RWPE2 (cell line): ENCODE measurements at regions not wholly inside any gene's neighbourhood (a gene's known extent, or its start where the extent isn't known, plus 50 kb on each side); places are given as distances from the start of the nearest gene placed in this dataset.

ENCODE experiments used
- ATAC-seq: fragments of 200-7000 bp; cut with Tn5 transposase; 3 replicates; pipeline ENCODE4 v1.9.1; 2021; ENCODE audit warnings: low read depth
- DNase-seq: peaks from one replicate; pipeline ENCODE4 v3.0.0-alpha.2; 2020; ENCODE audit warnings: low spot score
- H3K27ac ChIP-seq: fragments of 450-650 bp; 2 replicates; pipeline ENCODE4 v1.5.1; 2017; ENCODE audit warnings: mild to moderate bottlenecking; ENCODE audit not compliant: poor library complexity, severe bottlenecking
- H3K27me3 ChIP-seq: fragments of 250-450 bp; sonication (Bioruptor Pico); 2 replicates; pipeline ENCODE4 v1.5.1; 2021; ENCODE audit warnings: mild to moderate bottlenecking, moderate library complexity; ENCODE audit not compliant: insufficient read depth, poor library complexity, severe bottlenecking
- H3K36me3 ChIP-seq: fragments of 250-450 bp; sonication (Bioruptor Pico); 2 replicates; pipeline ENCODE4 v1.5.1; 2020; ENCODE audit warnings: low read depth, mild to moderate bottlenecking, moderate library complexity
- H3K4me1 ChIP-seq: fragments of 250-450 bp; sonication (Bioruptor Pico); 2 replicates; pipeline ENCODE4 v1.5.1; 2021; ENCODE audit warnings: mild to moderate bottlenecking, moderate library complexity; ENCODE audit not compliant: insufficient read depth, poor library complexity, severe bottlenecking
- H3K4me3 ChIP-seq: fragments of 250-450 bp; sonication (Bioruptor Pico); 2 replicates; pipeline ENCODE4 v1.5.1; 2021; ENCODE audit warnings: mild to moderate bottlenecking, moderate library complexity; ENCODE audit not compliant: severe bottlenecking
- H3K9me3 ChIP-seq: fragments of 250-450 bp; sonication (Bioruptor Pico); 2 replicates; pipeline ENCODE4 v1.5.1; 2021; ENCODE audit warnings: mild to moderate bottlenecking, moderate library complexity; ENCODE audit not compliant: severe bottlenecking
- TF ChIP-seq, protein P1 (sequence below): fragments of 450-650 bp; IDR thresholded peaks from one replicate; pipeline ENCODE4 v1.5.1; 2017; ENCODE audit warnings: mild to moderate bottlenecking, moderate library complexity; ENCODE audit not compliant: poor library complexity, severe bottlenecking

DNA sequence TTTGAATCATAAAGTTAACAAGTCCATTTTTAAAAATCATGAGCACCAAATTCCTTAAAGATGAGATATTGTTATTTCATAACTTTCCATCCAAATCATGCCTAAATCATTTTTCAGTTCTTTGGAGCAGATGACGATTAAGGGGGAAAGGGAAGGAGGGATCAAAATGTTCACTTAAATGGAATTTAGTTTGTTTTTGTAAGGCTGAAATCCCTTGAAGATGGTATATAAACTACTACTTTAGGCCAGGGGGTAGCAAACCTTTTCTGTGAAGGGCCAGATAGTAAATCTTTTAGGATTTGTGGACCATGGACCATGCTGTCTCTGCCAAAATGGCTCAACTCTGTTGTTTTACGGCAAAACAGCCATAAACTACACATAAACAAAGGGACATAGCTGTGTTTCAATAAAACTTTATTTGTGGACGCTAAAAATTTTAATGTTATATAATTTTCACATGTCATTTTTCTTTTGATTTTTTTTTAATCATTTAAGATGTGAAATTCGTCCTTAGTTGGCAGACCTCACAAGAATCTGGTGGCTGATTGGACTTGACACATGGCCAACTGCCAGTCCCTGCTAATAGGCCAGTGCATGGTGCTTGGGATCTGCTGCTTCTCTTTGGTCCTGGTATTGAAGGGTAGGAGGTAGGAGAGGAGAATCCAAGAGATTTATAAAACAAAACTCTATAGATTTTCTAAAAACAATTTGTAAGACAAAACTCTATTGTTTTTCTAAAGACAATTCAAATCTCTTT lies 52.0 kb upstream of the RTN4 start:
- TF ChIP-seq, protein P1, sequence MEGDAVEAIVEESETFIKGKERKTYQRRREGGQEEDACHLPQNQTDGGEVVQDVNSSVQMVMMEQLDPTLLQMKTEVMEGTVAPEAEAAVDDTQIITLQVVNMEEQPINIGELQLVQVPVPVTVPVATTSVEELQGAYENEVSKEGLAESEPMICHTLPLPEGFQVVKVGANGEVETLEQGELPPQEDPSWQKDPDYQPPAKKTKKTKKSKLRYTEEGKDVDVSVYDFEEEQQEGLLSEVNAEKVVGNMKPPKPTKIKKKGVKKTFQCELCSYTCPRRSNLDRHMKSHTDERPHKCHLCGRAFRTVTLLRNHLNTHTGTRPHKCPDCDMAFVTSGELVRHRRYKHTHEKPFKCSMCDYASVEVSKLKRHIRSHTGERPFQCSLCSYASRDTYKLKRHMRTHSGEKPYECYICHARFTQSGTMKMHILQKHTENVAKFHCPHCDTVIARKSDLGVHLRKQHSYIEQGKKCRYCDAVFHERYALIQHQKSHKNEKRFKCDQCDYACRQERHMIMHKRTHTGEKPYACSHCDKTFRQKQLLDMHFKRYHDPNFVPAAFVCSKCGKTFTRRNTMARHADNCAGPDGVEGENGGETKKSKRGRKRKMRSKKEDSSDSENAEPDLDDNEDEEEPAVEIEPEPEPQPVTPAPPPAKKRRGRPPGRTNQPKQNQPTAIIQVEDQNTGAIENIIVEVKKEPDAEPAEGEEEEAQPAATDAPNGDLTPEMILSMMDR: no peak
- Histone ChIP-seq H3K36me3 (no peaks in the 10 kb centered on the region), H3K4me3 (no peak overlapping the region), H3K9me3 (no peaks in the 10 kb centered on the region), H3K4me1 (peaks cover 52% of the 10 kb centered on the region), H3K27me3 (no peaks in the 10 kb centered on the region), H3K27ac (peak overlapping the region; percentile 84)
- no peak for DNase-seq
- peak; percentile 67 for ATAC-seq

DNA sequence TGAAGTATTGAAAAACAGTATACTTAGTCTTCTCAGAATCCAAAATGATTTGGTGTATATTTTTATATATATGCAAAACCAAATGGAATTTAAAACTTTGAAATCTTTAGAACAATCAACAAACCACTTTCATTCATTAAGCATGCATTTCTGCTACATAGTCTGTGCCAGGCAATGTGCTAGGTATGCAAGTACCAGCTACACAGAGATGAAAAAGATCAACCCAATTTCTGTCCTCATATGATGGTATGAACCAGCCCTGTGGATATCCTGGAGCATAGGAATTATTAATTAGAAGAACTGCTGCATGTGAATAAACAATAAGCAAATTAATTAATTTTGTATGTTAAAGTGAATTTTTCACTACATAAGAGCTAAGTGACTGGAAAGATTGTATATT lies 51.2 kb upstream of the RTN4 start:
- peaks cover 53% of the 10 kb centered on the region for H3K4me1 ChIP-seq
- no peaks in the 10 kb centered on the region for H3K27me3 ChIP-seq
- ATAC-seq (no peak), DNase-seq (no peak)
- TF ChIP-seq, protein P1: no peak
- H3K4me3 ChIP-seq: no peak overlapping the region
- H3K36me3 ChIP-seq: no peaks in the 10 kb centered on the region
- H3K9me3 ChIP-seq: no peaks in the 10 kb centered on the region
- peak overlapping the region; percentile 84 for H3K27ac ChIP-seq

DNA sequence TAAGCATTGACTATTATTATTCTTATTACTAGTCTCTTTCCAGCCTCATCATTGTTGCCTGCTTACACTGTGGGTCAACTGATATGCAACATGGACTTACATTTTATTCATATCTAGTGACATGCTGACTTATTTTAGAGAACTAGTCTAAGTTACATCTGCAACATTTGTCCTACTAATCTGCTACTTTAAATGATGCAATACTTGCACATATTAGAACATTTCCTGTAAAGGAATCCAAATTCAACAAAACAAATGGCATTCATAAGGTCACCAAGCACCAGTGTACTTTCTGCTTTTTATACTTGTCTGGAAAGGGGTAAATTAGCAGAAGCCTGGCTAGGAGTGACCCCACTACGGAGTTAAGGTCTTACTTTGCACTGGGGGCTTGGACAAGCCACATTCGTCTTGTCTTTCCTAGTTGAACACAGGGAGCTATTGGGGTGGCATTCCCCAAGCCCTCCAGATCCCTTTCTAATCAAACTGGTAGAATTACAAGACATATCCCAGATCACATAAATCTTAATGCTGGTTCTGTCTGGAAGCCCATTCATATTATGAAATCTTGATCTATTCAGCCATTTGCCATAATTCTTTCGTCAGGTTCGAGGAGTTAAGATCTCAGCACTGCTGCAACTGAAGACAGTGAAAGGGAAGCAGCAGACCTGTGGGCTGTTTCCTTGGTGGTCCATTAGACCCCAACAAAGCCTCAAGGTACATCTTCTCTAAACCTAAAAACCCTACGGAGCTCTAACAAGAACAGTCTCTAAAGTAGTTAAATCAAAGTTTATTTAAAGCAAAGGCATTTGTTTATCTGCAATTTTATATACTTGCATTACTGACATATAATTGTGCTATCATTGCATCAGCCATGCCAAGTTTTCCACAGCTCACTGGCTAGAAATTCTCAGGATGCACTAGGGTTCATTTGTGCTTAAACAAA lies 49.9 kb upstream of the RTN4 start:
- ATAC-seq (peak; percentile 27; the same call in 1 of the 3 replicates), DNase-seq (no peak)
- Histone ChIP-seq H3K27ac (peak overlapping the region; percentile 84), H3K9me3 (no peaks in the 10 kb centered on the region), H3K4me3 (no peak overlapping the region), H3K4me1 (peaks cover 49% of the 10 kb centered on the region), H3K27me3 (no peaks in the 10 kb centered on the region), H3K36me3 (no peaks in the 10 kb centered on the region)
- TF ChIP-seq, protein P1: no peak
